ENCODE measurements at regions not wholly inside any gene's neighbourhood (a gene's known extent, or its start where the extent isn't known, plus 50 kb on each side); places are given as distances from the start of the nearest gene placed in this dataset.
"Not testable (repeated sequence)": the region's sequence is repeated elsewhere in the genome, so short reads cannot be mapped to it uniquely, and the experiment has no call there.

GRCh38 chr2:131277289-131277688 lies 68.0 kb downstream of the POTEE start:
- not testable (repeated sequence) for TF ChIP-seq POLR2A, CTCF (IDR thresholded peaks at IDR 0.05)
